ENCODE measurements at regions not wholly inside any gene's neighbourhood (a gene's known extent, or its start where the extent isn't known, plus 50 kb on each side); places are given as distances from the start of the nearest gene placed in this dataset.

DNA sequence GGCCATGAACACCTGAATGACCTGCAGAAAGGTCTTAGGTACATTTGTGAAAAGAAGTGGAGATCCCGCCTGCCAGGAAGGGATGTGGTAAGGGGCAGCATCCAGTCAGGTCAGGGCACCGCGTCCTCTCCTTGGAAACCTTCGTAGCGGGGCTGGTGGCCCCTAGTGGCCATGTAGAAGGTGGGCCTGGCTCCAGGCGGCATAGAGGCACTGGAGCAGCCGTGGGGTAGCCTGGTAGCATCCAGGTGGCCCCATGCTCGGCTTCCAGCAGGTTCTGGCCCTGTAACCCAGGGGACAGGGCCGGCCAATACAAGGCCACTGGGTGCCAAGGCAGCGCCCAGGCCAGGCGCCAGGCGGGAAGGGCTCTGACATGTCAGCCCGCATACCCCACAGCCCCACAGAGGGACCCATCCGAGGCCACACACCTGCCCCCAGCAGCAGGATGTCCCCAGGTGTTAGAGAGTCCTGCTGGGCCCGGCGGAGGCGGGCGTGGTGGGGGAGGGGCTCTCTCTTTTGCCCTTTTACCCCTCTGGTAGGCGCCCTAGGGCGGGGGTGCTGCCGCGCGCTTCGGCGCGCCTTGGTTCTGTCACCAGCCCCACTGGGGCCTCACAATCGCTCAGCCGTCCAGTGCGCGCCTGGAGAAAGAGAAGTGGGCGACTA lies 58.3 kb upstream of the SPATA31E1 start:
- DNase-seq (ENCODE audit: low spot score): no peak

GRCh38 chr9:87824886-87825285 lies 57.8 kb upstream of the SPATA31E1 start:
- DNase-seq (ENCODE audit: low spot score): no peak

GRCh38 chr9:87826331-87826730 lies 56.3 kb upstream of the SPATA31E1 start:
- DNase-seq (ENCODE audit: low spot score): no peak

GRCh38 chr9:87827341-87827740 lies 55.3 kb upstream of the SPATA31E1 start:
- DNase-seq (ENCODE audit: low spot score): no peak

DNA sequence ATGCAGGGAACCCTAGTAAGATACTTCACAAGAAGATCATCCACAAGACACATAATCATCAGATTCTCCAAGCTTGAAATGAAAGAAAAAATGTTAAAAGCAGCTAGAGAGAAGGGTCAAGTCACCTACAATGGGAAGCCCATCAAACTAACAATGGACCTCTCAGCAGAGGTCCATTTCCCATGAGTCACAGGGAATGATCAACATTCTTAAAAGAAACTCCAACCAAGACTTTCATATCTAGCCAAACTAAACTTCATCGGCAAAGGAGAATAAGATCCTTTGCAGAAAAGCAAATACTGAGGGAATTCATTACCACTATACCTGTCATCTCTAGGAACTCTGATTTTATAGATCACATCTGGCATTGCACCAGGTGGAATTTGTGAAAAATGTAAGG lies 52.9 kb upstream of the SPATA31E1 start:
- no peak for DNase-seq (ENCODE audit: low spot score)

DNA sequence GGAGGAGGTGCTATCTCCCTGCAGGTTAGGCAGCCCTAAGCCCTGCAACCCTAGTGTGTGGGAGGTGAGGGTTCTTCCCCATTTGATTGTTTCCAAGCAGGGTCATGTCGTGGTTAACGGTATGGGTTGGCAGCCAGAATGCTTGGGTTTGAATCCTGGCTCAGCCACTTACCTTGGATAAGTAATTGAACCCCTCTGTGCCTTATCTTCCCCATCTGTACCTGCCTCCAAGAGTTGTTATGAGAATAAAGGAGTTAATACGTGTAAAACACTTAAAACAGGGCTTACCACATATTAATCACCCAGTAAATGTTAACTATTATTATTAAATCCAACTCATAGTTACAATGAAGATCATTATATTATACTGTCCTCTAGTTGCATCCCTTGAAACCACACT lies 52.2 kb upstream of the SPATA31E1 start:
- DNase-seq (ENCODE audit: low spot score): no peak

GRCh38 chr9:87831159-87831558 lies 51.5 kb upstream of the SPATA31E1 start:
- no peak for DNase-seq (ENCODE audit: low spot score)

Data from CD4-positive, alpha-beta T cell treated with Interleukin-15 for 4 hours (primary cell).